ENCODE measurements at regions not wholly inside any gene's neighbourhood (a gene's known extent, or its start where the extent isn't known, plus 50 kb on each side); places are given as distances from the start of the nearest gene placed in this dataset.
"Not testable (repeated sequence)": the region's sequence is repeated elsewhere in the genome, so short reads cannot be mapped to it uniquely, and the experiment has no call there.

GRCh38 chr6:103101267-103101666 is 1707.8 kb downstream of the GRIK2 start (continued):
- no peak for TF ChIP-seq MXD4 (CRISPR knock-in tag; IDR thresholded peaks at IDR 0.05; ENCODE audit: borderline replicate concordance)

- DNase-seq (ENCODE audit: low spot score); H3K4me3 Mint-ChIP-seq; H3K4me1 Mint-ChIP-seq; POLR2A ChIA-PET; H3K27ac Mint-ChIP-seq; CTCF ChIA-PET; ATAC-seq; H3K27me3 Mint-ChIP-seq (ENCODE audit: low read depth): not testable (repeated sequence)
- Mint-ChIP-seq H3K36me3 (peaks cover 12% of the 10 kb centered on the region; the same call in 1 of the 2 replicates), H3K9me3 (peaks cover 20% of the 10 kb centered on the region)
These were observed 1698.9 kb downstream of the GRIK2 start for GRCh38 chr6:103092414-103092813.

- DNase-seq (ENCODE audit: low spot score) = no peak
- Mint-ChIP-seq H3K27me3 (ENCODE audit: low read depth) (no peaks in the 10 kb centered on the region), H3K4me1 (no peaks in the 10 kb centered on the region), H3K4me3 (no peak overlapping the region), H3K27ac (no peak overlapping the region), H3K9me3 (no peaks in the 10 kb centered on the region), H3K36me3 (no peaks in the 10 kb centered on the region)
- POLR2A ChIA-PET = no interaction called here
- no peak for ATAC-seq
- CTCF ChIA-PET = no interaction called here
- TF ChIP-seq ZNF219 (CRISPR knock-in tag; IDR thresholded peaks at IDR 0.05; ENCODE audit: borderline replicate concordance) = no peak
- TF ChIP-seq ZNF512 (CRISPR knock-in tag; IDR thresholded peaks at IDR 0.05; ENCODE audit: borderline replicate concordance) = no peak
- no peak for TF ChIP-seq FOXK1 (CRISPR knock-in tag; IDR thresholded peaks at IDR 0.05)
- no peak for TF ChIP-seq ZBTB21 (CRISPR knock-in tag; IDR thresholded peaks at IDR 0.05; ENCODE audit: borderline replicate concordance)
- no peak for TF ChIP-seq MYBL2 (CRISPR knock-in tag; IDR thresholded peaks at IDR 0.05)
- TF ChIP-seq JAZF1 (CRISPR knock-in tag; IDR thresholded peaks at IDR 0.05) = no peak
- no peak for TF ChIP-seq ATF3 (CRISPR knock-in tag; conservative IDR thresholded peaks at IDR 0.05)
- TF ChIP-seq TEAD4 (CRISPR knock-in tag; IDR thresholded peaks at IDR 0.05) = no peak
- TF ChIP-seq PRDM15 (CRISPR knock-in tag; IDR thresholded peaks at IDR 0.05) = no peak
These were observed 1692.3 kb downstream of the GRIK2 start for GRCh38 chr6:103085801-103086200.

GRCh38 chr6:103081876-103082630 is 1688.5 kb downstream of the GRIK2 start:
- no peak for DNase-seq (ENCODE audit: low spot score)
- ATAC-seq = no peak
- POLR2A ChIA-PET = no interaction called here
- H3K36me3 Mint-ChIP-seq = no peaks in the 10 kb centered on the region
- no peak overlapping the region for H3K4me3 Mint-ChIP-seq
- CTCF ChIA-PET = interaction anchor here (1.2 kb wide), 1 partner anchor 40 kb away, joined by 3 read pairs; no protein-coding TSS in a partner anchor
- H3K4me1 Mint-ChIP-seq = no peaks in the 10 kb centered on the region
- no peaks in the 10 kb centered on the region for H3K27me3 Mint-ChIP-seq (ENCODE audit: low read depth)
- no peaks in the 10 kb centered on the region for H3K9me3 Mint-ChIP-seq
- H3K27ac Mint-ChIP-seq = no peak overlapping the region
- TF ChIP-seq NR1H2 (CRISPR knock-in tag; IDR thresholded peaks at IDR 0.05) (no peak), ZNF396 (CRISPR knock-in tag; IDR thresholded peaks at IDR 0.05; ENCODE audit: borderline replicate concordance) (no peak), ATF2 (CRISPR knock-in tag; IDR thresholded peaks at IDR 0.05; ENCODE audit: borderline replicate concordance, low read depth) (no peak), NFYB (CRISPR knock-in tag; conservative IDR thresholded peaks at IDR 0.05; ENCODE audit: low read depth) (no peak), PREB (CRISPR knock-in tag; IDR thresholded peaks at IDR 0.05; ENCODE audit: borderline replicate concordance) (no peak), STAT6 (CRISPR knock-in tag; conservative IDR thresholded peaks at IDR 0.05; ENCODE audit: low read depth) (no peak), SMAD4 (CRISPR knock-in tag; IDR thresholded peaks at IDR 0.05) (no peak)

Data from WTC11 (cell line).